ENCODE measurements at regions not wholly inside any gene's neighbourhood (a gene's known extent, or its start where the extent isn't known, plus 50 kb on each side); places are given as distances from the start of the nearest gene placed in this dataset.

DNA sequence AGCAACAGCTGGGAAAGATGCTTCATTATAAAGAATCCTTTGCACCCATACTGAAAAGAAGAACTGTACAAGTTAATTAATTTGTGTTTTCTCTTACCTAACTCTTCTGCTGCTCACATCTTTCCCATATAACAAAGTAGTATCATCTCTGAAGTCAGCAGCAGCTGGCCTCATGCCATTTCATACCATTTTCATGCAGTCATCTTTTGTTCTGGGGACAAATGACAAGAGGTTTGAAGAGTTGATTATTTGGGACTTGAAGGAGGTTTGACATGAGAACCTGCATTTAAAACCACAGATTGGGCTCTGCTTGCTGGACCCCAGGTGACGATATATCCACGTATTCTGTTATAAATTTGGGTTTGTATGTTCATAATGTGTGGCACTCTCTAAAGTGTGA lies 430.3 kb downstream of the SPRY1 start:
- DNase-seq (ENCODE audit: low read depth in 4 of 4, low spot score in 2 of 4) = no peak

DNA sequence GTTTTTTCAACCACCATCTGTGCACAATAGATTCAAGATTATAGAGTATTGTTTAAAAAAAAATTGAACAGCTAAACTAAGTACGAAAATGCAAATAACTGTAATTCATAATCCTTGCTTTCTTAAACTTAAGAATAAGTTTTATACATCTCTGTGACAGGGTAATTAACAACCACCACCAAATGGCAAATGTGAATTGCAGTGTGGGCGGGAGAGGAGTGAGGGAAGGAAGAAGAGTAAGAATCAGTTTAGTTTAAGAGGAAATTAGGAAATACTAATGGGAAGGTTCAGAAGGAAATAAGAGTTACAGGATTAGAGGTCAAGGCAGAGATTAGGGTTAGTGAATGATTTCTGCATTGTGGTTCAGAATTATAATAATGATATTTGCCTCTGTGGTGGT lies 430.9 kb downstream of the SPRY1 start:
- no peak for DNase-seq (ENCODE audit: low read depth in 4 of 4, low spot score in 2 of 4)

DNA sequence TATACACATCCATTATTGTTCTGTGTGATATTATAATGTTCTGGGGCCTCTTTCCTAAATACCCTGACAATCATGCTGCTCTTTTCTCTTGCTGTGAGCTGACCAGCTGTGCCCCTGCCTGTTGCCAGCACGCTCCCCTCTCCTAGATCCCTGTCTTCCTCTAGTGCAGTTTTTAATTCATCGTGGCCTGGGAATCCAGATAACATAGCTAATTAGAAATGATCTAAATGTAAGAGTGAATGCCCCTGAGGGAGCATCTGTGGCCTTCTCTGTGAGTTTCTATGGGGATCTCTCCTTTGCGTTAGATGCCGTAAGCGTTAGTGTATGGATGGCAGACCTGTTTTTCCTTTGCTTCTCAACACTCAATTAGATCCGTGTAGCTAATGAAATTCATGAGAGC lies 434.3 kb downstream of the SPRY1 start:
- DNase-seq (ENCODE audit: low read depth in 4 of 4, low spot score in 2 of 4) = no peak

DNA sequence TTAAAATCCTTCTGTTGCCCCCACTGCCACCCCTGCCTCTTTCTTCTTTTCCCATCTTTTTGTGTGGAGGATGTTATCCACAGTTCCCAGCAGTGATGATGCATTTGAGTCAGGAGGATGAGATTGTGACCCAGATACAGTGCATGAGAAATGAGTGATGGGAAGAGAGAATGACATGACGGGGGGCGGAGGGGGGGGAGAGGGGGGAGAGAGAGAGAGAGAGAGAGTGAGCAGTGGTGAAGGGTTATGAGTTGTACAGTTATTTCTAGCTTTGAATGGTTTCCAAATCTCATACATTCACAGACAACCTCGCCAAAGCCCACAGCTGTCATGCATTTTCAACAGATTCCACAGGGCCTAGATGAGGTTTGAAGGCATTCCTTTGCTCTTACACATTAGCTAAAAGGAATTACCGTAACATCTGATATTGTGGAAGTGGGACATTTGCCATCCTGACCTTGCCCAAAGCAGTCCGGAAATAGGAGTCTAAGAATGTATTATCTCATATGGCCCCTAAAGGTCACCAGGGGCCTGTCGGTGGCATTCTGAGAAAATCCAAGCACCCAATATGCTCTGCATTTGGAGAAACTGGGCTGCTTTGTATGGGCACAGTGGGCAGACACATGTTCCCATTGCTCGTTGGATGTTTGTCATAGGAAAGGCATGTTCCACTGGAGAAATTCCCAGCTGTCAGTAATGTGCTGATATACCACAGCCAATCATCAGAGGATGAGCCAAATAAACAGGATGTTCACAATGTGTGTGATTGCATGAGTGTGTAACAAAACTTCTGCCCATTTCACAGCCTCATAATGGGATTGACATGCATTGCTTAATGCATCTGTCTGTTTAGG lies 435.8 kb downstream of the SPRY1 start:
- no peak for DNase-seq (ENCODE audit: low read depth in 4 of 4, low spot score in 2 of 4)

DNA sequence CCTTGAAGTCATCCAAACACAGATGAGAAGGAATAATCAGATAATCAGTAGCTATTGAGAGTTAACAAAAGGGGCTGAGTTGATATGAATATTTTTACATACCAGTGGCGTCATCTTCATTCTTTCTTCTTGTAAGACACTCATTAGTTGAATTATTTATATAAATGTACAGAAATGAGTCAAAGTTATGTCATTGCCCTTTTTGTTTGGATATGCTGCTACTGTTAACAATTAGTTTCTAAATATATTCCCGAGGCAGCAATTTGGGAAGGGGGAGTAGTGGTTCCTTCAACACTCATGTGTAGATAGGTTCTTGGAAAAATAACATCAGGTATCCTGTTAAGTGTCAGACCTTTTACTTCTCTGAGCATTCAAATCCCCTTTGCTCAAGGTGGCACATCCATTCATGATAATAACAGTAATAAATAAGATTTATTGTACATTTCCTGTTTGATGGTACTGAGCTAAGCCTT lies 436.6 kb downstream of the SPRY1 start:
- no peak for DNase-seq (ENCODE audit: low read depth in 4 of 4, low spot score in 2 of 4)

DNA sequence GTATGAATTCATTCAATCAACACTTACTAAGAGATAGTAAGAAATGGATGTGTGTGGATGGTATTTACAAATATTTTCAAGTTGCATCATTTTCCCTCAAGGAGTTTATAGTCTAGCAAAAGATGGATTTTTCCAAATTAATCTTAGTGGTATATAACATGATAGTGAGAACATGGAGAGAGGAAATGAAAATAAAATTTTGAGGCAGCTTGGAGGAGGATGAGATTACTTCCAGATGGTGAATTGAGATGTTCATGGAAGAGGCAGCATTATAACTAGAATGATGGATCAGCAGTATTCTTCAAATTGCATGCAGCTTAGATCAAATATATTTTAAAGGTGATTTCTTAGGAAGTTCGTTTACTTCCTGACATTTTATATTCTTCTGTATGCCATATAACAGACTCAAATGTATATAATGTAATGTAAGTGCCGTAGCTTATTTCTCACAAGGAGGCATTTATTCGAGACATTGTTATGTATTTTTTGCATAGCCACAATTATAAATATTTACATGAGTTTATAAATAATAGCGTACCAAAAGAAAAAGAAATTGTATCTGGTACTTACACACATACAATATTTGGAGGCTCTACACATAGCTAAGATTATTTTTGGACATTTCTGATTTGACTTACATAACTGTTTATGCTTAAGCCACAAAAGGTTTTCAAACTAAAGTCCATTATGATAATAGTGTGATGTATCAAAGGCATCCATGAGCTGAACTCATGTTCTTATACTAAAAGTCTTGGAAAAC lies 439.4 kb downstream of the SPRY1 start:
- no peak for DNase-seq (ENCODE audit: low read depth in 4 of 4, low spot score in 2 of 4)

DNA sequence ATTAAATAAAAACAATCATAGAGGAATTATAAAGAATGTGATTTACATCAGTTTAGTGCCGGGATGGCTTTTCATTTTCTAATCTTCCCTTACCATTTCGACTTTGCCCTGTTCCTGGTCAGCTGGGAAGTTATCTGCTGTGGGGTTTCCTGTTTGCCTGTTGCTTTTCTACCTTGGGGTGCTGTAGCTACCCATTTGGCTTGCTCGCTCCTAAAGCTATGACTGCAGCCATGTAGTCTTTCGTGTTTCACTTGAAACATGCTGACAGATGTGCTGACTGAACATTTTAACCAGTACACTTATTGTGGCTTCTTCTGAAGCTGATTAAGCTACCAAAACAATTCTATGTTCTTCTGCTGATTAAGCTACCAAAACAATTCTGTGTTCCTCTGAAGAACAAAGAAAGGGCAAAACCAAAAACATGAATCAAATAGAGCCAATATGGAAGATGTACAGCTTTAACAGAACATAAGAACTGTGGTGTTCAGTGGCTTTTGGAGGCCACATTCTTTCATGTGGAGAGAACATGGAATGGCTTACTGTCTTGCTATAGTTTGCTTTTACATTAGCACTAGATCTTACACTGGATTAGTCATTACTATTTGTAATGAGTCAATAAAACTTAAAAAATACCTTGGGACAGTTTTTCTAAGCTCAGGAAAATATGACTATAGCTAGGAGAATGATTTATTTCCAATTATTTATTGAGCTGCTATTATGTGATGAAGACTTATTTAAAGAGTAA lies 440.4 kb downstream of the SPRY1 start:
- no peak for DNase-seq (ENCODE audit: low read depth in 4 of 4, low spot score in 2 of 4)

DNA sequence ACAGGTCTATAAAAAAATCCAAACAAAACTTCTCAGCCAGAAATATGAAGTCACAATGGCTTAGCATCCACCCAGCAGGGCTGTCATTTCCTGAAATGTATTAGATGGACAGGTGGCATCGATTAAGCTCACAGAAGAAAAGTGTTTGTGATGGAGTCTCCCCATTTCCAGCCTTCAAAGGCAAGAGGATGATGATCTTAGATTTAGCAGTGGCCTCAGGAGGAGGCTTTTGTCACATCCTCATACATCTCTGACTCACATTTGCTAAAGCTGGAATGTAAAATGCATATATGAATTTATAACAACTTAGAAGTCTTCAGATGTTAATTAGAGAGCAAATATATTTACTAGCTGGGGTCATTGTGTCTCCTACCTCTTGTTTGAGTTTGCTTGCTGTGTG lies 441.9 kb downstream of the SPRY1 start:
- no peak for DNase-seq (ENCODE audit: low read depth in 4 of 4, low spot score in 2 of 4)

DNA sequence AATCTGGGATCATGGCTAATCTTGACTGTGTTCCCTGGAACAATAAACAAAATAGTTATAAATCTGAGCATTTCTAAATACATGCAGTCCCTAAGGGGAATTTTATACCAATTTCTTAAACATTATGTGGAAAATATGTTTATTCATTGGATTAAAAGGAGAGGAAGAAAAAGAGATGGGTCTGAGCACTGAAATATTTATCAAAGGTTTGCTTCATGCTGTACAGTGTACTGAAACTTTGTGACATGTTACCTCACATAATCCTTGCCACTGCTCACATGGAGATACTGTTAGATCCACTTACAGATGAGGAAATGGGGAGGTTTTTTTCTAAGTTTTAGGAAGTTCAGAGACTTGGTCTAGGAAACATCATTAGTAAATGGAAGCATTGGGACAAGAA lies 443.6 kb downstream of the SPRY1 start:
- DNase-seq (ENCODE audit: low read depth in 4 of 4, low spot score in 2 of 4) = no peak

DNA sequence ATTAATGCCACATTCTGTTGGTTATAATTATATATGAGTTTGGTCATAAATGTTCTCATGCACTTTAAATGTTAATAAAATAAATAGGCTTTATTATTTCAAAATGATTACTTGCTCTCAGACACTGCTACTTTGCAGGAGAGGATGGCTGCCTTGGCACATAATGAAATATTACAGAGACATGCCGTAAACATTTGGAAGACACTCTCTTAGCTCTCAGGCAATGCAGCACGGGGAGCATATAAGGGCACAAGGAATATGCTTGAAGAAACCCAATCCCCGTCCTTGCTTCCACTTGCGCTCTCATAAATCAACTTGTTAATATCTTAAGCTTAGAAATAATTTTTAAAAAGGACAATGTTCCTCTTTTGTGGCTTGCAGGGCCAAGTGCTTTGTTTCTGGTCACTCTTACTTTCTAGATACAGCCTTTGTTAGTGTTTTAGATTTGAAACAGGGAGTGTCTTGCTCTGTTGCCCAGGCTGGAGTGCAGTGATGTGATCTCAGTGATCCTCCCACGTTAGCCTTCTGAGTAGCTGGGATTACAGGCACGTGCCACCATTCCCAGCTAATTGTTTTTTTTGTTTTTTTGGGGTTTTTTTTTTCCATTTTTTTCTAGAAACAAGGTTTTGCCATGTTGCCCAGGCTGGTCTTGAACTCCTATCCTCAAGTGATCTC lies 445.0 kb downstream of the SPRY1 start:
- no peak for DNase-seq (ENCODE audit: low read depth in 4 of 4, low spot score in 2 of 4)

DNA sequence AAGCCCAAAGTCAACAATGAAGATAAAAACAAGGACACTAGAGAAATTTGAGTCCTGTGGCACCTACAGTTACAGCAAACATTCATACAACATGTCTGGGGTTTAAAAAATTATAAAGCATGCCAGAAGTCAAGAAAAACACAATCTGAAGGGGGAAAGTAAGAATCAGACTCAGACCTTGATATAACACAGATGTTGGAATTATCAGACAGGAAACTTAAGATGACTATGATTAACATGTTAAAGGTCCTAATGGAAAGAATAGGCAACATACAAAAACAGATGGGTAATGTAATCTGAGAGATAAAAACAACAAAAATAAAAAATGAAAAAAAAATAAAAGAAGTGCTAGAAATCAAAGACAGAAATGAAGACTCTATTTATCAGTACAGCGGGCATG lies 446.5 kb downstream of the SPRY1 start:
- no peak for DNase-seq (ENCODE audit: low read depth in 4 of 4, low spot score in 2 of 4)

DNA sequence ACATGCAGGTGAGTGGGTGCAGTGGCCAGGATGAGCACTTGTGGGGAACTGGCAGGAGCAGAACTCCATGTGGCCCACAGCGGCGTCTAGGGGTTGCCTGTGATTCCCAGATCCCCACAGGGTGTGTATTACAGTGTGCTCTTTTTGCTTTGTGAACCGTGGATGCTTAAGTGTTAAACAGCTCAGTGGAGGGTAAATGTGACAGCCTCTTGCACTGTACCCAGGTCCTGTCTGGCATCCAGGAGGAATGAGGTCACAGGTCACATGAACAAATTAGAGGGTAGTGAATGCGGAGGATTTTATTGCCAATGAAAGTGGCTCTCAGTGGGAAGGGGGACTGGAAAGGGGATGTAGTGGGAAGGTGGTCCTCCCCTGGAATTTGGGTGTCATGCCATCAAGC lies 447.8 kb downstream of the SPRY1 start:
- DNase-seq (ENCODE audit: low read depth in 4 of 4, low spot score in 2 of 4) = no peak

DNA sequence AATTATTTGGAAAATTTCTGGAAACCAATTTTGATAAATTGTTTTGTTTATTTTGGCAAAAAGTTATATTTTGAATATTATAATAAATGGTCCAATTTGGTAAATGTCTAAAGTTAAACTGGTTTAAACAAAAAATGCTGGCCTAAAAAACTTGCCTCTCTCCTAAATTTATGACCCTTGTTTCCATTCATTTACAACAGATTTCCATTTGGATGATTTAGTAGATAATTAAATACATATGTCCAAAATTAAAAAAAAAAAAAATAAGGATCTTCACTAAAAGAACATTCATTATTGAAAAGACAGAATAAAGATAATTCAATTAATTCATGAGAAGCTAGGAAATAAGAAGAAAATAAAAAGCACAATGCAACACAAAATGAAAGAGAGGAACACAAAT lies 449.5 kb downstream of the SPRY1 start:
- DNase-seq (ENCODE audit: low read depth in 4 of 4, low spot score in 2 of 4) = no peak

DNA sequence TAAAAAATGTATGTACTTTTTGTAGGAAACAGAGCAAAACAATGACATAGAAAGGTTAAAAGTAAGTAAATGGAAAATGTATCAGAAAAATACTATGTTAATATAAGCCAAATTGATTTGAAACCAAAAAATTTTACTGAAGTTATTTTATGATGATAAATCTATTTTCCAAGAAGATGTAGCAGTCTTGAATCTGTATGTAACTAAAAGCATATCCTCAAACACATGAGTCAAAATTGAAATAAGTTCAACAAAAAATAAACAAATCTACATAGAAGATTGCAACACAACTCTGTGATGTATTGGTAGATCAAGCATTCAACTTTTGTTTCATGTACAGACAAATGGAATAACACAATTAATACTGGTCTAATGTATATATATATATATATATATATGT lies 450.0 kb downstream of the SPRY1 start:
- no peak for DNase-seq (ENCODE audit: low read depth in 4 of 4, low spot score in 2 of 4)

DNA sequence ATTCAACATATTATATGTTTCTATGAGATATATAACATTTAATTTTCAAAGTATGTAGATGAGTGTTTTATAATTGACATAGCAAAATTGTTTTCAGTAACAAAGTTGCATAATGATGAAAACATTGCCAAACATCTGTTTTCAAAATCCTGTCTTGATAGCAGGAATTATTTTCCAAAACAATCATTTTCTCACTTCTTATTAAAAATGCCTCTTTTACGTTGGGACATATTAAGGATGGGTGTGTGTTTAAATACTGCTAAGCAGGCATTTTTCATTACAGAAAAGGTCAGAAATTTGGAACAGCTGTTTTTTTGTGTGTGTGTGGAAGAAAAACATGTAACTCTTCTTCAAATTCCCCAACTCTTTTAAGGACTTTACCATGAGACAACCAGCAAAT lies 452.0 kb downstream of the SPRY1 start:
- no peak for DNase-seq (ENCODE audit: low read depth in 4 of 4, low spot score in 2 of 4)

DNA sequence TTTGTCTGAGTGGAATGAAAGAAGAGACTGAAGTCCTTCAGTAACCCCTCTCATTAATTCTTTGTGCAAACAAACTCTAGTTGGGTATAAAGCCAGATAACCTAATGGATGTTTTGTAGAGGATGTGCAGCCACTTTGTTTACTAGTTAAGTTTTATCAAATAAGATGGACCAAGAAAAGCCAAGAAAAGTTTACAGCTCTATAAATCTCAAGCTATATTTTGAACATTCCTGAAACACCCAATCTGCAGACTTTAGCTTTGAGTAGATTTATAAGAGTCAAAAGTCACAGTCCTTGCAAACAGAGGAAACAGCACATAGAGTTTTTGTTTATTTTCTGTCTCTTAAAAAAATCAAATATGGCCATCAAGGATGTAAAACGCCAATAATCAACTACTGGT lies 452.9 kb downstream of the SPRY1 start:
- no peak for DNase-seq (ENCODE audit: low read depth in 4 of 4, low spot score in 2 of 4)

DNA sequence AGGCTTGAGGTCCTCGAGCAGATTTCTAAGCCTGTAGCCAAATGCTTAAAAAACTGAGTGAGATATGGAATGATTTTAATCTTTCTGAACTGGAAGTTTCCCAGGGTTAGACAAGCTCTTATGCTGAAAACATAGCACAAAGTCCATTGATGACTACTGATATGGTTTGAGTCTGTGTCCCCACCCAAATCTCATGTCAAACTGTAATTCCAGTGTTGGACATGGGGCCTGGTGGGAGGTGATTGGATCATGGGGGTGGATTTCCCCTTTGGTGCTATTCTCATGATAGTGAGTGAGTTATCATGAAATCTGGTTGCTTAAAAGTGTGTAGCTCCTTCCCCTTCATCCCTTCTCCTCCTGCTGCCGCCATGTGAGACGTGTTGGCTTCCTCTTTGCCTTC lies 454.9 kb downstream of the SPRY1 start:
- DNase-seq (ENCODE audit: low read depth in 4 of 4, low spot score in 2 of 4) = no peak

DNA sequence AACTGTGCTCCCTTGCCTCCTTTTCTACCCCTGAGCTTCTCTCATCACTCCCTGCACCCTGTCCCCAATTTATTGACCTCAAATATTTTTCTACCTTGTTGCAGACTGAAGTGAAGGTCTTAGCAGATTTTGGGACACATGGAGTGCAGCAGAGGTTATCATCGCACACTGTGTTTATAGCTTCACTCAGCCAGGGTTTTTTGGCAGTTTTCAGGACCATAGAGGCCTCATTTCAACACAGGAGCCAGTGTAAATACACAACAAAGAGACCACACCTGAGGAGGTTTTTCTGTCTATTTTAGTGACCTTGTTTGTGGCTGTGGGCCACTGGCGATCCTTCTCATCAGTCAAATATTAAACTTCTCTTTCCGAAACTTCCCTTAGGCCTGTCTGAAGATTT lies 457.1 kb downstream of the SPRY1 start:
- DNase-seq (ENCODE audit: low read depth in 4 of 4, low spot score in 2 of 4) = no peak

DNA sequence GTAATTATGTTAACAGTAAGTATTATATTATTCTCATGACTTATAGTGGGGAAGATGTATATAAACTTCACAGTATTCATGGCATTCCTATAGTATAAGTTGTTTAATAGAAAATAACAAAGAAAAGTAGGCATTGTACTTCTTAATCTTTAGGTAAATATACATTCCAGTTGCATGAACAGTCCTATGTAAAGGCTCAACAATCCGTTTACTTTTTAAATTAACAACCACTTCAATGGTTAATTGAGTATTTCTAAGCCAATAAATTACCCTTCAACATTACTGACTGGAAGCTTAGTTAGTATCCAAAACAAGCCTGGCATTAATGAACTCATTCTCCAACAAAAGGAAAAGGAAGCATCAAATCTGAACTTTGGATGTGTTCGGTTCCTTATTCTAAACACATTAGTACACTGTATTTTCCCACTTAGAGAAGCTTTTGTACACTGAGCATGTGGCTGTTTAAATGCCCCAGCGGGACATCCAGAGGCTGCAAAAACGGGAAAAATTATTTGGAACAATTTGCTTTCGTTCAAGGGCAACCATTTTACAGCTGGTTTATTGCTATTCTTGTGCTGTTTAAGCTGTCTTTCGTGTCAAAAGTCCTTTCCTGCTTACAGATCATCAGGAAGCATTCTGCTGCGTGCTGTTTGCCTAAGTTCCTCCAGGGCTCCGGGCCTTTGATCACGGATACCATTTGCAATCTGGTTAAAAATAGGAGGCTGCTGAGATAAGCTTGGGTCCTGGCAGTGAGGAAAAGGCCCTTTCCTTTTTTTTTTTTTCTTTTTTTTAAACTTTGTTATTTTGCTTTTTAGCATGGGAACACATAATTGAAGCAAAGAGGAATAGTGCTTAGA lies 460.3 kb downstream of the SPRY1 start:
- no peak for DNase-seq (ENCODE audit: low read depth in 4 of 4, low spot score in 2 of 4)

DNA sequence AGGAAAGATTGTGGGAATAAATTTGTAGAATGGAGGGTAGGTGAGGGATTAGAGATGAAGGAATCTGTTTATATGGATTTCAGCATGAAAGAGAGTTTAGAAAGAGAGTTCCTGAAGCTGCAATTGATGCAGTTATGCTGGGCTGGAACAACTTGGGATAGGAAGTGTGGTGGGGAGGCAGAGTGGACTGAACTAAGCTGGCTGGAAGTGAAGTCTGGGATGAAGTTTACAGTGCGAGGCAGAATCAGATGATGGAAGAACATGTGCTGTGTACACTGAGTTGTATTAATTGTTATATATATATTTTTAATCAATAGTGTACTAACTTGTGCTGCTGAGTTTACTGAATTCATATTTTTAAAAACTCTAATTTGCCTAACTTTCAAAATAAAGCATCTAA lies 461.9 kb downstream of the SPRY1 start:
- no peak for DNase-seq (ENCODE audit: low read depth in 4 of 4, low spot score in 2 of 4)

Measured in left renal cortex interstitium (tissue), 4 donors.